ENCODE measurements at regions not wholly inside any gene's neighbourhood (a gene's known extent, or its start where the extent isn't known, plus 50 kb on each side); places are given as distances from the start of the nearest gene placed in this dataset.

- TF ChIP-seq REST (IDR thresholded peaks at IDR 0.05; ENCODE audit: unreplicated experiment) (no peak), ZNF331 (CRISPR knock-in tag; IDR thresholded peaks at IDR 0.05; ENCODE audit: low read depth) (no peak), STAT1 (IDR thresholded peaks at IDR 0.05; ENCODE audit: unreplicated experiment) (no peak), JUNB (IDR thresholded peaks at IDR 0.05; ENCODE audit: unreplicated experiment) (no peak), CTCF (conservative IDR thresholded peaks at IDR 0.05; ENCODE audit: low read depth in 2 of 2) (no peak), EZH2phosphoT487 (IDR thresholded peaks at IDR 0.05; ENCODE audit: unreplicated experiment) (no peak)
These were observed 68.8 kb upstream of the PRPS1 start (continued) for GRCh38 chrX:107559506-107559905.

- H3K27ac ChIP-seq (ENCODE audit: low read depth) = no peak overlapping the region
- Mint-ChIP-seq H3K36me3 (ENCODE audit: low read depth) (no peaks in the 10 kb centered on the region), H3K4me3 (no peak overlapping the region), H3K27me3 (ENCODE audit: insufficient read depth, low read depth, poor library complexity) (peaks cover 9% of the 10 kb centered on the region), H3K9me3 (no peaks in the 10 kb centered on the region), H3K27ac (no peak overlapping the region), H3K4me1 (peaks cover 47% of the 10 kb centered on the region)
- no peak overlapping the region for H3K4me3 ChIP-seq
- H3K27me3 ChIP-seq (ENCODE audit: insufficient read depth) = no peaks in the 10 kb centered on the region
- no peaks in the 10 kb centered on the region for H4K20me1 ChIP-seq (replicated peaks; ENCODE audit: insufficient read depth)
- no peaks in the 10 kb centered on the region for H3F3A ChIP-seq (replicated peaks; ENCODE audit: low read depth)
- no peaks in the 10 kb centered on the region for H3K79me2 ChIP-seq (replicated peaks; ENCODE audit: insufficient read depth)
- no peak overlapping the region for H3K4me2 ChIP-seq
- H3K9me2 ChIP-seq (ENCODE audit: insufficient read depth) = no peaks in the 10 kb centered on the region
- H2AFZ ChIP-seq = no peak overlapping the region
- H3K4me1 ChIP-seq (ENCODE audit: insufficient read depth) = peaks cover 11% of the 10 kb centered on the region; the same call in 1 of the 2 replicates
- no peaks in the 10 kb centered on the region for H3K36me3 ChIP-seq (ENCODE audit: insufficient read depth)
- DNase-seq (ENCODE audit: low spot score) (no peak), ATAC-seq (no peak)
- no peak for TF ChIP-seq EZH2phosphoT487 (IDR thresholded peaks at IDR 0.05; ENCODE audit: unreplicated experiment)
- TF ChIP-seq NANOG (IDR thresholded peaks at IDR 0.05; ENCODE audit: borderline replicate concordance) = no peak
- TF ChIP-seq ZNF331 (CRISPR knock-in tag; IDR thresholded peaks at IDR 0.05; ENCODE audit: low read depth) = no peak
- no peak for TF ChIP-seq ZNF114 (CRISPR knock-in tag; IDR thresholded peaks at IDR 0.05)
- no peak for TF ChIP-seq CREB1 (CRISPR knock-in tag; IDR thresholded peaks at IDR 0.05; ENCODE audit: low read depth)
- TF ChIP-seq EZH2 (IDR thresholded peaks at IDR 0.05; ENCODE audit: low read depth, unreplicated experiment) = no peak
- TF ChIP-seq REST (IDR thresholded peaks at IDR 0.05; ENCODE audit: unreplicated experiment) = no peak
- TF ChIP-seq ETS1 (IDR thresholded peaks at IDR 0.05) = no peak
- no peak for TF ChIP-seq JUNB (IDR thresholded peaks at IDR 0.05; ENCODE audit: unreplicated experiment)
These were observed 68.3 kb upstream of the PRPS1 start for GRCh38 chrX:107560041-107560440.
